ENCODE measurements at regions not wholly inside any gene's neighbourhood (a gene's known extent, or its start where the extent isn't known, plus 50 kb on each side); places are given as distances from the start of the nearest gene placed in this dataset.

GRCh38 chr6:44776344-44776743, 388.8 kb downstream of the CDC5L start:
- TF ChIP-seq EZH2phosphoT487 (IDR thresholded peaks at IDR 0.05; ENCODE audit: insufficient read depth, low read depth) (no peak), EZH2 (IDR thresholded peaks at IDR 0.05; ENCODE audit: insufficient read depth, poor library complexity, severe bottlenecking) (no peak)

All from GM23248 (cell line).